ENCODE measurements at regions not wholly inside any gene's neighbourhood (a gene's known extent, or its start where the extent isn't known, plus 50 kb on each side); places are given as distances from the start of the nearest gene placed in this dataset.

DNA sequence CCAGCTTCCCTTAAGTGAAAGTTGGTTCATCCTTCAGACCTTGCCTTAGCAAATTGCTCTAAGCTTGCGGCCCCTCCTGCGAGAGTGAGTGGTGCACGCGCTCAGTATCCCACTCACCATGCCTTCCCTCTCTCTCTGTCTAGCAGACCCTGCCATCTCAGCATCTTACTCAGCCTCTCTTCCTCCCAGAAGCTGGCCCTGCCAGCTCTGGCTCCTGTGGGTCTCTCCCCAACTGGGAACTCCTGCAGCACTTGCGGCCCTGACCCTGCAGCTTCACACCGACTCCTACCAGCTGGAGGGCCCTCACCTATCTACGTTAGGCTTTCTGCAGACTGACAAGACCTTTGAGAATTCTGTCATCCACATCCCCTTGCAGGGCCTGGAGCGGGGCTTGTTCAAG, 286.1 kb upstream of the TLE3 start:
- no peak for TF ChIP-seq YY1 (IDR thresholded peaks at IDR 0.05; ENCODE audit: insufficient read depth, insufficient read length)
- no peak for TF ChIP-seq ZNF274 (IDR thresholded peaks at IDR 0.05; ENCODE audit: low read depth, low read length)
- no peak for TF ChIP-seq SUZ12 (IDR thresholded peaks at IDR 0.05; ENCODE audit: extremely low read depth, insufficient read depth, insufficient read length)

All from NT2/D1 (cell line).